Transverse colon (tissue), 4 donors: ENCODE measurements at regions not wholly inside any gene's neighbourhood (a gene's known extent, or its start where the extent isn't known, plus 50 kb on each side); places are given as distances from the start of the nearest gene placed in this dataset.

Source experiments
- CTCF ChIP-seq, 5 experiments: fragments of 200-600 bp in 3 of 5; fragments of 450-650 bp in 2 of 5; sonication (generic) in 3 of 5; IDR thresholded peaks; 1 replicate in 2 of 5; 2 replicates in 3 of 5; pipeline ENCODE4 v1.5.1; 2016 to 2017; ENCODE audit warnings: antibody characterized with exemption in 5 of 5, inconsistent platforms in 3 of 5, mild to moderate bottlenecking in 2 of 5, moderate library complexity in 1 of 5
- EP300 ChIP-seq: sonication (generic); formaldehyde crosslinking; IDR thresholded peaks from one replicate; pipeline ENCODE4 v1.6.1; 2017; ENCODE audit warnings: antibody characterized with exemption, low read depth
- POLR2A ChIP-seq: fragments of 450-650 bp; IDR thresholded peaks from one replicate; pipeline ENCODE4 v1.6.1; 2016; ENCODE audit warnings: antibody characterized with exemption, mild to moderate bottlenecking, moderate library complexity
- POLR2AphosphoS5 ChIP-seq, 3 donors: sonication (generic); formaldehyde crosslinking; IDR thresholded peaks; one replicate each; pipeline ENCODE4 v1.6.1; 2016; ENCODE audit warnings: antibody characterized with exemption in 3 of 3

GRCh38 chr21:21662776-21663175 lies 664.6 kb downstream of the NCAM2 start:
- TF ChIP-seq CTCF (IDR thresholded peaks at IDR 0.05) = no peak
- TF ChIP-seq EP300 = no peak
- TF ChIP-seq POLR2AphosphoS5 (IDR thresholded peaks at IDR 0.05) = no peak
- TF ChIP-seq POLR2A = no peak
